Activated naive CD4-positive, alpha-beta T cell (primary cell): ENCODE measurements at regions not wholly inside any gene's neighbourhood (a gene's known extent, or its start where the extent isn't known, plus 50 kb on each side); places are given as distances from the start of the nearest gene placed in this dataset.

Source experiments
- DNase-seq, 4 experiments: peaks; one replicate each; lab custom pipeline; 2025; lab: John Stamatoyannopoulos, UW

- DNase-seq = no peak
Measured at GRCh38 chr19:29397748-29398147, 128.0 kb upstream of the VSTM2B start.

DNA sequence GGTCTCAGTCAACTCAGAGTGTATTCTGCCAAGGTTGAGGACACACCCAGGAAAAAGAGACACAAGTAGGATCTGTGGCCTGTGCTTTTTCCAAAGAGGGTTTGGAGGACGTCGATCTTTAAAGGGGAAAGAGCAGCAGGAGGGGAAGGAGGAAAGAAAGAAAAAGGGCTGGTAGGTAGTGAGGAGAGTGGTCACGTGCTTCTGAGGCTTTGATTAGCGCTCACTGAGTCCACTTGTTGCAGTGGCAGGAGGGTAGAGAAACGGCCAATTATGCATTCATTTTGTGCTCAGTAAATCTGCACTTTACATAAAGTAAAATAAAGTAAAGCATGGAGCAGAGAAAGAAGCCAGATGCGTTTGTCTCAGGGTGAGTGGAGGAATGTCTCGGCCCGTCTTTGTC is 126.0 kb upstream of the VSTM2B start:
- no peak for DNase-seq

DNA sequence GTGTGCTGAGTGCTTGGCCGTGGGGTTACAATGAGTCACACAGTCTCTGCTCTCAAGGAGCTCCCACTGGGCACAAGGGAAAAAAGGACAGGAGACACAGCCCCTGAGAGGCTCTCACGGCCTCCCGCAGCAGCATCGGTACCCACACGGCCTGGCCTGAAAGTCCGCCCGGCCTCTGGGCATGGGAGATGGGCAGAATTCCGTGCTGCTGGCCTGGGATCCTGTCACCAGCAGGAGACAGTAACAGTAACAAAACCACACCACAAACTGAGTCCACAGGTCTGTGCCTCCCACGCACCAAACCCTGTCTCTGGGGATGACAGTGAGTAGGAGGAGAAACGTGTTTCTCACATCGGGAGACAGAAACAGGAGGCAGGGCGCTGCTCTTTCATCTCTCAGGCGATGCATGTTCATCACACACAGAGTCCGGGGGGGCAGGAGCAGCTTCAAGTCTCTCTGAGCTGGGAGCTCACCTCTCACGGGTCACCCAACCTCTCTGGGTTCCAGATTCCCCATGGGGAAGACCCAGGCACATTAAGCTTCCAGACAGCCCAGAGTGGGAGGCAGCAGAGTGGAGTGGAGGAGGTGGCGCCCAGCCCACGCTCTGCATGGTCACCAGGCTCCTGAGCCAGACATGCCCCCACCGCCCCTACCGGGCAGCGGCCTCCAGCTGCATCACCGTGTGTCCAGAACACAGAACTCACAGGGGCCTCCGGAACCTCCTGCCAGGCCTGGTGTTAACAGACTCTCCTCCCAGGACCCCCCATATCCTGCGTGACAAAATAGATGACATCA is 124.7 kb upstream of the VSTM2B start:
- no peak for DNase-seq

GRCh38 chr19:29401712-29402421 is 123.9 kb upstream of the VSTM2B start:
- DNase-seq = no peak

GRCh38 chr19:29402563-29402962 is 123.2 kb upstream of the VSTM2B start:
- DNase-seq = no peak

DNA sequence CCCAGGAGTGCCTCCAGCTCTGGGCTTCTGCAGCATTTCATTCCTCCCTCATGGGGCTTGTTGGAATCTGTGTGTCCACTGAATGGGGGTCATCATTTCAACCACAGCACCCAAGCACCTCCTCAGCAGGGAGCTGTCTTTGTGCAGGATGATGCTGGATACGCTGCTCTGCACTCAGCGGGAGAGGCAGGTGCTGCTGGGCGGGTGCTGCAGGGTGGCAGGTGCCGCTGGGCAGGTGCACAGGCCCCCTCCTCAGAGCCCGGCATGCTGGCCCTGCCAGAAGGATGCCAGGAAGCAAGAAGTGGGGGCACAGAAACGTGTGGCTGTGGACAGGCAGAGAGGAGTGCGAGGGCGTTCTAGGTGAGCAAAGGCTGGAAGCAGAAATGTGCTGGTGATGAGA is 121.8 kb upstream of the VSTM2B start:
- no peak for DNase-seq

GRCh38 chr19:29404951-29405727 is 120.7 kb upstream of the VSTM2B start:
- no peak for DNase-seq

- DNase-seq = no peak
Measured at GRCh38 chr19:29405728-29405995, 120.1 kb upstream of the VSTM2B start.

- no peak for DNase-seq
Measured at GRCh38 chr19:29409076-29409862, 116.5 kb upstream of the VSTM2B start.

- DNase-seq = no peak
Measured at GRCh38 chr19:29410601-29411000, 115.2 kb upstream of the VSTM2B start.

GRCh38 chr19:29411113-29411581 is 114.6 kb upstream of the VSTM2B start:
- DNase-seq = no peak

- no peak for DNase-seq
Measured at GRCh38 chr19:29413435-29413834, 112.4 kb upstream of the VSTM2B start.

GRCh38 chr19:29415507-29415906 is 110.3 kb upstream of the VSTM2B start:
- DNase-seq = no peak

- DNase-seq = no peak
Measured at GRCh38 chr19:29417048-29417447, 108.7 kb upstream of the VSTM2B start.

GRCh38 chr19:29418201-29418600 is 107.6 kb upstream of the VSTM2B start:
- no peak for DNase-seq

- no peak for DNase-seq
Measured at GRCh38 chr19:29420065-29420464, 105.7 kb upstream of the VSTM2B start.

- no peak for DNase-seq
Measured at GRCh38 chr19:29420482-29421195, 105.2 kb upstream of the VSTM2B start.

DNA sequence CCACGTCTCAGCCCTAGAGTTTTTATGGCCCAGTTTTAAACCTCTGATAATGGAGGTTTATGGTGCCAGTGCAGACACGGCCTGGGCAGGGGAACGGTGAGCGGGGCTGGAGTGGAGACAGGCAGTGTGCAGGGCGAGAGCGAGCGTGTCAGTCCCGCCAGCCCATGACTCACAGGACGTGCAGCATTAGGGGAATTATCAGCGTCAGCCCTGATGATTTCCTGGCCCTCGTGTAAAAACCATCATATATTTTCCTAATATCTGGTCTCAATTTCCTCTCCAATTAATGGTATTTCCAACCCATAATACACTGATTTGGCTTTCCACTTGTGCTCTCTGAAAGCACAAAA is 104.6 kb upstream of the VSTM2B start:
- DNase-seq = no peak

GRCh38 chr19:29422047-29422446 is 103.7 kb upstream of the VSTM2B start:
- no peak for DNase-seq

GRCh38 chr19:29422486-29423085 is 103.2 kb upstream of the VSTM2B start:
- DNase-seq = no peak

DNA sequence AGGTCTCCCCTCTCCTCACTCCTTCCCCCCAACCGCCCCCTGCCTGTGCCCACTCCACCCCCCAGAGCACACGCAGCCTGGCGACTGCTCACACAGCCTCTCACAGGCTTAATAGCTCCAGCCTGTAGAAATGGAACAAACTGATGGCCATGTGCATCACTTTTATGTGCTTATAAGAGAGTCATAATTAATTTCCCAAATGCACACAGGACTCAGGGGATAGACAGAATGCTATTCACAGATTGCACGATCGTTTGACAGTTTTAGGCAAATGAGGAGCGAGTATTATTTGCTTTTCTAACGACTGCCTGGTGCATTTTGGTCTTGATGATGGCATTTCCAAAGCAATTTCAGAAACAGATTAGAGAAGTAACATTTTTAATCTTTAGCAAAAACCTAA is 97.7 kb upstream of the VSTM2B start:
- DNase-seq = no peak
